ENCODE measurements at regions not wholly inside any gene's neighbourhood (a gene's known extent, or its start where the extent isn't known, plus 50 kb on each side); places are given as distances from the start of the nearest gene placed in this dataset.

- ATAC-seq (ENCODE audit: insufficient number of reproducible peaks, low FRiP score, low read depth) (no peak), DNase-seq (ENCODE audit: low spot score) (no peak)
- H3K36me3 ChIP-seq, result no peaks in the 10 kb centered on the region
- no peak overlapping the region for H3K4me3 ChIP-seq
- no peak overlapping the region for H3K27ac ChIP-seq
- peaks cover 5% of the 10 kb centered on the region for H3K9me3 ChIP-seq
- H3K27me3 ChIP-seq (replicated peaks; ENCODE audit: insufficient read depth), result no peaks in the 10 kb centered on the region
- no peaks in the 10 kb centered on the region for H3K4me1 ChIP-seq (ENCODE audit: control insufficient read depth in 1 of 2, low read depth in 2 of 2)
- no peak for TF ChIP-seq CTCF (IDR thresholded peaks at IDR 0.05)
These were observed 365.0 kb upstream of the KAZN start for GRCh38 chr1:14233510-14233909.

DNA sequence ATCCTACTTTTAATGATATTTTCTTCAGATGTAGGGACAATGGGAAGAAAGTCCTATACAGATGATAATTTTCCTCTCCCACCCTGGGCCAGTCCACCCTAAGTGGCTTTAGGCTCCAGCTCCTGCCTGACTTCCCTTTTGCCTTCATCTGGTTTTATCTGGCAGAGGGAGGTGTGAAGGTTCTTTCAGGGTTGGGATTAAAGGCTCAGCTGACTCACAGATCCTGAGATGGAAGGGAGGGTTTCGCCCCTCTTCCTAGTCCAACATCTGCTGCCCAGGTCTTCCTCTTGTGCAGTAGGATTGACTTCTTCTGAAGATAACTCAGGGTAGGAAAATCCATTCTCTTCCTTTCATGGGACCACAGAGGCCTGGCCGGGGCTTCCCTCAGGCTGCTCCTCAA, 362.4 kb upstream of the KAZN start:
- ATAC-seq (ENCODE audit: insufficient number of reproducible peaks, low FRiP score, low read depth), result no peak
- no peak for TF ChIP-seq CTCF (IDR thresholded peaks at IDR 0.05)

DNA sequence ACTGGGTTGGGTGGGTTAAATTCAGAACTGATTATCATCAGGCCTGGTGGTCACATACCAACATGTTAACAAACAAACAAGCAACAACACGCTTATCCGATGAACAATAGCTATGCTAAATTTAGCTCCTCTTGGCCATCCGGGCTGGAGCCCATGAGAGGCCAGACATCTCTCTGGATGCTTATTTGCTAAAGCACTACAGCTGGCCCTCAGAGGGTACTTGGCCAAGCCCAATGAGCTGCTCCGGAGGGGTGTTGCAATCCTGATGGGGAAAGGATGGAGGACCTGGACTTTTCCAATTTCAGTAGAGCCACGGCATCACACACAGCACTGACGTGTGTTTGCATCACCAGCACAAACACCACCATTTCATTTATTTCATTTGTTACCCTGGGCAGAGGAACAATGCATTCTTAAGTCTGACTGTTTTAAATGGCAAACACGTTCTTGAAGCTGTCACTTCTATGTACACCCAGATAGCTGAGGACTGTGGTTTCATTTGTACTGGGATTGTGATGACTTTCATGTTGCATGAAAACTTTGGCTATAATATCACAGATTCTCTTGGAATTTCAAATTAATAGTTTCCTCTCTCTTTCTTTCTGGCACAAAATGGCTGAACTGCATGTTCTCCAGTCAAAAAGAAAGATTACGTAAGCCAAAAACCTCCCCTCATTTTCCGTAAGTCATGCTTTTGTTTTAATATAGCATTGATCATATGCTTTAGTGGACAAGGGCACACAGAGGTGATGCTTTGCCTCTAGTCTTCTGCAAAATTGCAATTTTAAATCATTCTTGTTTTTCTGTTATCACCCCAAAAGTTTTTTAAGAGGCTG, 359.8 kb upstream of the KAZN start:
- Histone ChIP-seq H3K4me1 (ENCODE audit: control insufficient read depth in 1 of 2, low read depth in 2 of 2) (no peaks in the 10 kb centered on the region), H3K36me3 (no peaks in the 10 kb centered on the region), H3K27ac (no peak overlapping the region), H3K27me3 (replicated peaks; ENCODE audit: insufficient read depth) (no peaks in the 10 kb centered on the region), H3K4me3 (no peak overlapping the region), H3K9me3 (no peaks in the 10 kb centered on the region)
- peak; percentile 2 for DNase-seq (ENCODE audit: low spot score)
- no peak for TF ChIP-seq CTCF (IDR thresholded peaks at IDR 0.05)
- no peak for ATAC-seq (ENCODE audit: insufficient number of reproducible peaks, low FRiP score, low read depth)

More for the DNA sequence above, 362.4 kb upstream of the KAZN start:
- Histone ChIP-seq H3K27ac (no peak overlapping the region), H3K4me3 (no peak overlapping the region), H3K4me1 (ENCODE audit: control insufficient read depth in 1 of 2, low read depth in 2 of 2) (no peaks in the 10 kb centered on the region), H3K9me3 (peaks cover 5% of the 10 kb centered on the region), H3K27me3 (replicated peaks; ENCODE audit: insufficient read depth) (no peaks in the 10 kb centered on the region), H3K36me3 (no peaks in the 10 kb centered on the region)
- DNase-seq (ENCODE audit: low spot score), result no peak

- Histone ChIP-seq H3K9me3 (no peaks in the 10 kb centered on the region), H3K4me1 (ENCODE audit: control insufficient read depth in 1 of 2, low read depth in 2 of 2) (no peaks in the 10 kb centered on the region), H3K36me3 (no peaks in the 10 kb centered on the region), H3K4me3 (no peak overlapping the region), H3K27ac (no peak overlapping the region), H3K27me3 (replicated peaks; ENCODE audit: insufficient read depth) (no peaks in the 10 kb centered on the region)
- ATAC-seq (ENCODE audit: insufficient number of reproducible peaks, low FRiP score, low read depth) (no peak), DNase-seq (ENCODE audit: low spot score) (no peak)
- no peak for TF ChIP-seq CTCF (IDR thresholded peaks at IDR 0.05)
These were observed 358.2 kb upstream of the KAZN start for GRCh38 chr1:14240265-14240664.

DNA sequence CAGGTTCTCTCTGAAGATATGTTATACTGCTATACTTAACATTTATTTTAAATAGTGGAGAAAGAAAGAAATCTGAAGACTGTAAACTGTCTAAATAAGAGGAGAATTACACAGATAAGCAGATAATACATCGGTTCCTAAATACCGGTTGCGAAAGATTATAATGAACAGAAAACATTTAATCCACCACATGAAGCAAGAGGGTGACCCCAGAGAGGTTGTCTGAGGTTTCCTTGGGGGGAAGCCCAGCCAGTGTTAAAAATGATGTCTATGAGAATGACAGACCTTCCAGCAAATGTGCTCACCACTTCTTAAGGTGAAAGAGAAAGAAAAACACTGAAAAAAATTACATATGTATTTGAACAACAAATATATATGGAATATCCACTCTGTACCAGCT, 356.4 kb upstream of the KAZN start:
- no peak for DNase-seq (ENCODE audit: low spot score)
- no peak overlapping the region for H3K27ac ChIP-seq
- H3K4me1 ChIP-seq (ENCODE audit: control insufficient read depth in 1 of 2, low read depth in 2 of 2), result no peaks in the 10 kb centered on the region
- no peak for ATAC-seq (ENCODE audit: insufficient number of reproducible peaks, low FRiP score, low read depth)
- H3K27me3 ChIP-seq (replicated peaks; ENCODE audit: insufficient read depth), result no peaks in the 10 kb centered on the region
- no peak for TF ChIP-seq CTCF (IDR thresholded peaks at IDR 0.05)
- no peaks in the 10 kb centered on the region for H3K9me3 ChIP-seq
- H3K36me3 ChIP-seq, result no peaks in the 10 kb centered on the region
- H3K4me3 ChIP-seq, result no peak overlapping the region
